ENCODE measurements at regions not wholly inside any gene's neighbourhood (a gene's known extent, or its start where the extent isn't known, plus 50 kb on each side); places are given as distances from the start of the nearest gene placed in this dataset.

DNA sequence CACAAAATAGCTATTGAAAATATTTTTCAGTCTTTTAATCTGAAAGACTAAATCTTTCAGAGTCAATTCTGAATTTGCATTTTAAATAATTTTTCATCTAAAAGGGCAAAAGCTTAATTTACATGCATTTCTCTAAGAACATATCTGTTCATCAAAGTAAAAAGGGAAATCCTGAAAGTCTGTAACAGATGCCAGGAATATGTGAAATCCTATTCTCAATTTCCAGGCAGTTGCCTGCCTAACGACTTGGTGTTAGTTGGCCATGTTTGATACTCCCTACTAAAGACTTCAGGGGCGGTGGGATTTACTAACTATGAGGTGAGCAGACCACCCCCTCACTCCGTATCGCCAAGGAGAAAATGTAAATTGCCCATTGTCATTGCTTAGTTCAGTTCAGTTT is 136.8 kb downstream of the KIT start:
- H3K36me3 ChIP-seq, result no peaks in the 10 kb centered on the region
- no peak overlapping the region for H3K4me3 ChIP-seq
- no peaks in the 10 kb centered on the region for H3K4me1 ChIP-seq
- no peak for DNase-seq (ENCODE audit: low spot score in 2 of 2)
- no peak overlapping the region for H3K27ac ChIP-seq
- H3K9me3 ChIP-seq, result no peaks in the 10 kb centered on the region
- H3K27me3 ChIP-seq, result no peaks in the 10 kb centered on the region
- 67% methylated on average over 4 of the region's 4 CpGs for whole genome bisulfite sequencing
- TF ChIP-seq POLR2AphosphoS5 (IDR thresholded peaks at IDR 0.05), result no peak
- TF ChIP-seq, protein P1, sequence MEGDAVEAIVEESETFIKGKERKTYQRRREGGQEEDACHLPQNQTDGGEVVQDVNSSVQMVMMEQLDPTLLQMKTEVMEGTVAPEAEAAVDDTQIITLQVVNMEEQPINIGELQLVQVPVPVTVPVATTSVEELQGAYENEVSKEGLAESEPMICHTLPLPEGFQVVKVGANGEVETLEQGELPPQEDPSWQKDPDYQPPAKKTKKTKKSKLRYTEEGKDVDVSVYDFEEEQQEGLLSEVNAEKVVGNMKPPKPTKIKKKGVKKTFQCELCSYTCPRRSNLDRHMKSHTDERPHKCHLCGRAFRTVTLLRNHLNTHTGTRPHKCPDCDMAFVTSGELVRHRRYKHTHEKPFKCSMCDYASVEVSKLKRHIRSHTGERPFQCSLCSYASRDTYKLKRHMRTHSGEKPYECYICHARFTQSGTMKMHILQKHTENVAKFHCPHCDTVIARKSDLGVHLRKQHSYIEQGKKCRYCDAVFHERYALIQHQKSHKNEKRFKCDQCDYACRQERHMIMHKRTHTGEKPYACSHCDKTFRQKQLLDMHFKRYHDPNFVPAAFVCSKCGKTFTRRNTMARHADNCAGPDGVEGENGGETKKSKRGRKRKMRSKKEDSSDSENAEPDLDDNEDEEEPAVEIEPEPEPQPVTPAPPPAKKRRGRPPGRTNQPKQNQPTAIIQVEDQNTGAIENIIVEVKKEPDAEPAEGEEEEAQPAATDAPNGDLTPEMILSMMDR (IDR thresholded peaks at IDR 0.05), result no peak
- TF ChIP-seq POLR2A (IDR thresholded peaks at IDR 0.05), result no peak
- no peak for TF ChIP-seq EP300 (IDR thresholded peaks at IDR 0.05)

DNA sequence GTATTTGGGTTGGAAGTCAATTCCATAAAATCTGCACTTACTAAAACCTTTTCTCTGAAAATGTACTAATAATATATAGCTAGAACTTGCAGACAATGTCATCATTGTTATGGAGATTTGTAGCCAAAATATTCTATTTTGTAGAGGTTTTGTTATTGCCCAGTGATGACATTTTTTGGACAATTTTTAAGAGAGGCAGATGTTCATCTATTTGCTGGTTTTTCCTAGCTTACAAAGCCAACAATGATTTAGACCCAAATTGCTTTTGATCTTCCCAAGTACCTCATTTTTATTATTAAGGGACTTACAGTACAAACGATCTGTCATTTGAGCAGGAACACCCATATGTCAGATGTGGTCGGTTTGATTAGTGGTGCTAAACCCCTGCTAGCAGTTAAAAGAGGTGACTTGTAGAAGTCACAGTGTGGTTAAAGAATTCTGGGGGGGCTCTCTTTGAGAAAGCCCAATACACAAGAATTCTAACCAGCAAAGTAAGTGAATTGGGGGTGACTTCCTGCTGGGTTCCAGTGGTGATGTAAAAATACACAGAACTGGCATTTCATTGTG is 136.2 kb downstream of the KIT start:
- no peak for DNase-seq (ENCODE audit: low spot score in 2 of 2)

More for the DNA sequence above, 136.2 kb downstream of the KIT start:
- no peaks in the 10 kb centered on the region for H3K36me3 ChIP-seq
- TF ChIP-seq, protein P1 (IDR thresholded peaks at IDR 0.05), result no peak
- TF ChIP-seq EP300 (IDR thresholded peaks at IDR 0.05) (no peak), POLR2A (IDR thresholded peaks at IDR 0.05) (no peak), POLR2AphosphoS5 (IDR thresholded peaks at IDR 0.05) (no peak)
- no peak overlapping the region for H3K27ac ChIP-seq
- H3K4me1 ChIP-seq, result no peaks in the 10 kb centered on the region
- H3K27me3 ChIP-seq, result no peaks in the 10 kb centered on the region
- H3K9me3 ChIP-seq, result no peaks in the 10 kb centered on the region
- H3K4me3 ChIP-seq, result no peak overlapping the region
- 40% methylated on average over 2 of the region's 2 CpGs for WGBS

Measured in suprapubic skin (tissue), 4 donors.